GM12891 (cell line): ENCODE measurements at regions not wholly inside any gene's neighbourhood (a gene's known extent, or its start where the extent isn't known, plus 50 kb on each side); places are given as distances from the start of the nearest gene placed in this dataset.

Experiments used
- POLR2A ChIP-seq: IDR thresholded peaks from 2 replicates; pipeline ENCODE4 v1.6.1; 2011; ENCODE audit warnings: low read depth, low read length, control low read depth
- POU2F2 ChIP-seq: IDR thresholded peaks from 2 replicates; pipeline ENCODE4 v1.6.1; 2011; ENCODE audit warnings: low read depth, mild to moderate bottlenecking, control low read depth, low read length, moderate library complexity
- TAF1 ChIP-seq: IDR thresholded peaks from 2 replicates; pipeline ENCODE4 v1.6.1; 2011; ENCODE audit warnings: low read depth, low read length, control low read depth

- TF ChIP-seq POU2F2 = no peak
- TF ChIP-seq TAF1 = no peak
- no peak for TF ChIP-seq POLR2A
Observed at GRCh38 chr16:55146966-55147365, 177.0 kb upstream of the IRX6 start.
